ENCODE measurements at regions not wholly inside any gene's neighbourhood (a gene's known extent, or its start where the extent isn't known, plus 50 kb on each side); places are given as distances from the start of the nearest gene placed in this dataset.

- Histone ChIP-seq H3K9me1 (ENCODE audit: insufficient read depth, low read length) (no peaks in the 10 kb centered on the region), H3K14ac (replicated peaks; ENCODE audit: low read depth, low read length) (no peak overlapping the region), H3K9ac (ENCODE audit: low read depth, low read length) (no peak overlapping the region), H3K23ac (ENCODE audit: low read depth, low read length) (no peak overlapping the region), H2BK20ac (ENCODE audit: low read depth, low read length) (no peak overlapping the region), H3K56ac (ENCODE audit: extremely low read depth, insufficient read depth, low read length) (no peak overlapping the region), H3K4me1 (ENCODE audit: control insufficient read depth, insufficient read depth, low read length) (peaks cover 5% of the 10 kb centered on the region), H3K18ac (ENCODE audit: low read depth, low read length) (no peak overlapping the region), H4K5ac (ENCODE audit: low read depth, low read length) (no peak overlapping the region), H3K9me3 (ENCODE audit: control insufficient read depth, insufficient read depth, low read length) (no peaks in the 10 kb centered on the region), H3K27me3 (ENCODE audit: control insufficient read depth, insufficient read depth, low read length) (no peaks in the 10 kb centered on the region), H4K8ac (ENCODE audit: low read depth in 2 of 2, low read length in 2 of 2) (no peak overlapping the region), H3K4me2 (ENCODE audit: low read depth, low read length) (no peak overlapping the region), H4K91ac (ENCODE audit: insufficient read depth, low read depth, low read length) (no peak overlapping the region), H2BK120ac (ENCODE audit: low read depth, low read length) (no peak overlapping the region), H2BK5ac (ENCODE audit: low read depth, low read length, poor library complexity, severe bottlenecking) (no peak overlapping the region), H3K79me1 (ENCODE audit: low read depth in 1 of 2, low read length in 2 of 2) (no peaks in the 10 kb centered on the region), H3K36me3 (ENCODE audit: control insufficient read depth, insufficient read depth, low read length) (no peaks in the 10 kb centered on the region), H3K4ac (ENCODE audit: low read depth, low read length) (no peak overlapping the region), H3K4me3 (ENCODE audit: insufficient read depth, low read depth, low read length) (no peak overlapping the region), H2BK15ac (ENCODE audit: low read depth, low read length) (no peak overlapping the region), H4K20me1 (ENCODE audit: insufficient read depth, low read length) (no peaks in the 10 kb centered on the region), H2AFZ (replicated peaks; ENCODE audit: low read length, poor library complexity) (no peak overlapping the region), H2AK9ac (replicated peaks; ENCODE audit: low read depth, low read length, poor library complexity) (no peak overlapping the region), H2AK5ac (ENCODE audit: low read depth, low read length) (no peak overlapping the region), H3K27ac (ENCODE audit: insufficient read depth, low read length) (no peak overlapping the region)
- DNase-seq (no peak), ATAC-seq (ENCODE audit: low read depth) (no peak)
- in situ Hi-C loops (cut with MboI; ENCODE audit: low sequenced_read_pairs): no loop called here
- TF ChIP-seq MAFK (IDR thresholded peaks at IDR 0.05; ENCODE audit: low read depth, low read length): peak; percentile 96
- no peak for TF ChIP-seq ELK1 (IDR thresholded peaks at IDR 0.05; ENCODE audit: borderline replicate concordance, low read depth, low read length)
- no peak for TF ChIP-seq SMC3 (IDR thresholded peaks at IDR 0.05; ENCODE audit: low read depth, low read length)
- no CpG with 5 or more reads among the region's 3 CpGs for WGBS, 2 experiments (ENCODE audit: extremely low coverage in 2 of 2, insufficient read length in 1 of 2)
- dilution Hi-C loops (cut with HindIII; ENCODE audit: low sequenced_read_pairs, unreplicated experiment): no loop called here
- ChIA-PET CTCF (no interaction called here), POLR2A (ENCODE audit: unreplicated experiment) (no interaction called here)
- no TSS peak for BruUV-seq (replicated peaks)
- intact Hi-C loops (cut with micrococcal nuclease): loop anchor here (10.0 kb wide), 1 partner anchor 409 kb away; no protein-coding TSS in a partner anchor
Measured at GRCh38 chr6:147755999-147756398, 247.5 kb downstream of the SAMD5 start.

Data from IMR-90 (cell line).